GM23338 (cell line): ENCODE measurements at regions not wholly inside any gene's neighbourhood (a gene's known extent, or its start where the extent isn't known, plus 50 kb on each side); places are given as distances from the start of the nearest gene placed in this dataset.

Experiments
- ATAC-seq: fragments of 200-7000 bp; cut with Tn5 transposase; 3 replicates; pipeline ENCODE4 v1.9.1; 2020
- DNase-seq: peaks from one replicate; pipeline ENCODE4 v3.0.0-alpha.2; 2015; ENCODE audit warnings: low spot score
- H2AFZ ChIP-seq: fragments of 200-600 bp; sonication (generic); 2 replicates; pipeline ENCODE4 v1.8.0; 2016; ENCODE audit warnings: antibody characterized with exemption, mild to moderate bottlenecking, moderate library complexity
- H3F3A ChIP-seq: fragments of 200-600 bp; sonication (generic); replicated peaks from 2 replicates; pipeline ENCODE4 v1.8.0; 2017; ENCODE audit warnings: antibody characterized with exemption, mixed run types, low read depth
- H3K27ac ChIP-seq: fragments of 200-600 bp; sonication (generic); 2 replicates; pipeline ENCODE4 v1.6.1; 2016; ENCODE audit warnings: low read depth
- H3K27me3 ChIP-seq: fragments of 200-600 bp; sonication (generic); 2 replicates; pipeline ENCODE4 v1.8.0; 2016; ENCODE audit warnings: mild to moderate bottlenecking, mixed run types, moderate library complexity; ENCODE audit not compliant: insufficient read depth
- H3K36me3 ChIP-seq: fragments of 200-600 bp; sonication (generic); 2 replicates; pipeline ENCODE4 v1.8.0; 2016; ENCODE audit warnings: mild to moderate bottlenecking; ENCODE audit not compliant: insufficient read depth
- H3K4me1 ChIP-seq: fragments of 200-600 bp; sonication (generic); 2 replicates; pipeline ENCODE4 v1.8.0; 2016; ENCODE audit warnings: mild to moderate bottlenecking, moderate library complexity; ENCODE audit not compliant: insufficient read depth
- H3K4me2 ChIP-seq: fragments of 200-600 bp; sonication (generic); 2 replicates; pipeline ENCODE4 v1.7.1; 2017; ENCODE audit warnings: mixed run types
- H3K4me3 ChIP-seq: fragments of 200-600 bp; sonication (generic); 2 replicates; pipeline ENCODE4 v1.6.1; 2016; ENCODE audit warnings: mixed run types
- H3K79me2 ChIP-seq: fragments of 200-600 bp; sonication (generic); replicated peaks from 2 replicates; pipeline ENCODE4 v1.8.0; 2017; ENCODE audit warnings: mild to moderate bottlenecking; ENCODE audit not compliant: insufficient read depth
- H3K9me2 ChIP-seq: fragments of 200-600 bp; sonication (generic); 2 replicates; pipeline ENCODE4 v1.8.0; 2017; ENCODE audit not compliant: insufficient read depth
- H4K20me1 ChIP-seq: fragments of 200-600 bp; sonication (generic); replicated peaks from 2 replicates; pipeline ENCODE4 v1.8.0; 2017; ENCODE audit warnings: mild to moderate bottlenecking; ENCODE audit not compliant: insufficient read depth
- H3K27ac Mint-ChIP-seq: 2 replicates; pipeline ENCODE4 v1.8.0; 2020; ENCODE audit warnings: inconsistent platforms, mild to moderate bottlenecking, moderate library complexity, mixed read lengths
- H3K27me3 Mint-ChIP-seq: 3 replicates; pipeline ENCODE4 v1.8.0; 2022; ENCODE audit warnings: low read depth, mild to moderate bottlenecking, moderate library complexity, mixed read lengths, inconsistent platforms; ENCODE audit not compliant: insufficient read depth, poor library complexity
- H3K36me3 Mint-ChIP-seq: 3 replicates; pipeline ENCODE4 v1.8.0; 2021; ENCODE audit warnings: low read depth, mild to moderate bottlenecking, inconsistent platforms, moderate library complexity, mixed read lengths
- H3K4me1 Mint-ChIP-seq: 3 replicates; pipeline ENCODE4 v1.8.0; 2020; ENCODE audit warnings: mild to moderate bottlenecking, inconsistent platforms, mixed read lengths
- H3K4me3 Mint-ChIP-seq: 3 replicates; pipeline ENCODE4 v1.8.0; 2021; ENCODE audit warnings: moderate library complexity, mild to moderate bottlenecking, inconsistent platforms, mixed read lengths
- H3K9me3 Mint-ChIP-seq: 3 replicates; pipeline ENCODE4 v1.8.0; 2020; ENCODE audit warnings: moderate library complexity, mild to moderate bottlenecking, inconsistent platforms, mixed read lengths
- CTCF ChIP-seq, 2 experiments: fragments of 200-600 bp in 1 of 2; sonication (generic) in 1 of 2; conservative IDR thresholded peaks; 2 replicates each; pipeline versions ENCODE4 v1.5.1 to v1.6.1; 2016 to 2017; ENCODE audit warnings: antibody characterized with exemption in 2 of 2, low read depth in 2 of 2, mild to moderate bottlenecking in 2 of 2, moderate library complexity in 1 of 2
- ETS1 ChIP-seq: IDR thresholded peaks from 2 replicates; pipeline ENCODE4 v1.6.1; 2016; ENCODE audit warnings: antibody characterized with exemption
- EZH2 ChIP-seq: fragments of 200-600 bp; sonication (generic); IDR thresholded peaks from one replicate; pipeline ENCODE4 v1.8.0; 2017; ENCODE audit warnings: antibody characterized with exemption, mild to moderate bottlenecking, low read depth; ENCODE audit not compliant: unreplicated experiment
- JUNB ChIP-seq: IDR thresholded peaks from one replicate; pipeline ENCODE4 v1.6.1; 2016; ENCODE audit warnings: antibody characterized with exemption; ENCODE audit not compliant: unreplicated experiment
- NANOG ChIP-seq: IDR thresholded peaks from 2 replicates; pipeline ENCODE4 v1.6.1; 2016; ENCODE audit warnings: antibody characterized with exemption, borderline replicate concordance
- POLR2AphosphoS5 ChIP-seq: IDR thresholded peaks from 2 replicates; pipeline ENCODE4 v1.6.1; 2016; ENCODE audit warnings: antibody characterized with exemption, low read depth
- STAT1 ChIP-seq: IDR thresholded peaks from one replicate; pipeline ENCODE4 v1.6.1; 2016; ENCODE audit warnings: antibody characterized with exemption; ENCODE audit not compliant: unreplicated experiment
- ZNF331 ChIP-seq: fragments of 250-450 bp; sonication (Bioruptor Pico); IDR thresholded peaks from 2 replicates; pipeline ENCODE4 v1.5.0; 2020; ENCODE audit warnings: low read depth, mild to moderate bottlenecking, moderate library complexity
- ZNF462 ChIP-seq: fragments of 250-450 bp; sonication (Bioruptor Pico); IDR thresholded peaks from 2 replicates; pipeline ENCODE4 v1.5.0; 2020; ENCODE audit warnings: mild to moderate bottlenecking, moderate library complexity
- TF ChIP-seq, protein P1 (sequence below): IDR thresholded peaks from one replicate; pipeline ENCODE4 v1.6.1; 2018; ENCODE audit warnings: antibody characterized with exemption; ENCODE audit not compliant: unreplicated experiment

GRCh38 chr6:164039954-164040375, 625.4 kb downstream of the QKI start:
- Histone ChIP-seq H4K20me1 (no peaks in the 10 kb centered on the region), H3K27me3 (no peaks in the 10 kb centered on the region), H3K36me3 (no peaks in the 10 kb centered on the region), H3K4me3 (no peak overlapping the region), H3K4me2 (no peak overlapping the region), H3K4me1 (no peaks in the 10 kb centered on the region), H3K27ac (no peak overlapping the region), H2AFZ (0 out of 2 replicates have a peak overlapping the region, but pooled peaks have one; percentile 47), H3F3A (no peaks in the 10 kb centered on the region), H3K79me2 (no peaks in the 10 kb centered on the region), H3K9me2 (peaks cover 4% of the 10 kb centered on the region; the same call in 1 of the 2 replicates)
- H3K27ac Mint-ChIP-seq = no peak overlapping the region
- H3K4me3 Mint-ChIP-seq = no peak overlapping the region
- H3K36me3 Mint-ChIP-seq = peaks cover 10% of the 10 kb centered on the region
- H3K27me3 Mint-ChIP-seq = peaks cover 2% of the 10 kb centered on the region
- H3K4me1 Mint-ChIP-seq = peaks cover 3% of the 10 kb centered on the region; the same call in 2 of the 3 replicates
- ATAC-seq (no peak), DNase-seq (no peak)
- H3K9me3 Mint-ChIP-seq = peaks cover 14% of the 10 kb centered on the region; the same call in 2 of the 3 replicates
- TF ChIP-seq POLR2AphosphoS5 = no peak
- TF ChIP-seq STAT1 = no peak
- no peak for TF ChIP-seq NANOG
- TF ChIP-seq ETS1 = no peak
- no peak for TF ChIP-seq EZH2
- TF ChIP-seq CTCF (conservative IDR thresholded peaks at IDR 0.05; ENCODE audit: low read depth in 2 of 2) = no peak
- TF ChIP-seq, protein P1, sequence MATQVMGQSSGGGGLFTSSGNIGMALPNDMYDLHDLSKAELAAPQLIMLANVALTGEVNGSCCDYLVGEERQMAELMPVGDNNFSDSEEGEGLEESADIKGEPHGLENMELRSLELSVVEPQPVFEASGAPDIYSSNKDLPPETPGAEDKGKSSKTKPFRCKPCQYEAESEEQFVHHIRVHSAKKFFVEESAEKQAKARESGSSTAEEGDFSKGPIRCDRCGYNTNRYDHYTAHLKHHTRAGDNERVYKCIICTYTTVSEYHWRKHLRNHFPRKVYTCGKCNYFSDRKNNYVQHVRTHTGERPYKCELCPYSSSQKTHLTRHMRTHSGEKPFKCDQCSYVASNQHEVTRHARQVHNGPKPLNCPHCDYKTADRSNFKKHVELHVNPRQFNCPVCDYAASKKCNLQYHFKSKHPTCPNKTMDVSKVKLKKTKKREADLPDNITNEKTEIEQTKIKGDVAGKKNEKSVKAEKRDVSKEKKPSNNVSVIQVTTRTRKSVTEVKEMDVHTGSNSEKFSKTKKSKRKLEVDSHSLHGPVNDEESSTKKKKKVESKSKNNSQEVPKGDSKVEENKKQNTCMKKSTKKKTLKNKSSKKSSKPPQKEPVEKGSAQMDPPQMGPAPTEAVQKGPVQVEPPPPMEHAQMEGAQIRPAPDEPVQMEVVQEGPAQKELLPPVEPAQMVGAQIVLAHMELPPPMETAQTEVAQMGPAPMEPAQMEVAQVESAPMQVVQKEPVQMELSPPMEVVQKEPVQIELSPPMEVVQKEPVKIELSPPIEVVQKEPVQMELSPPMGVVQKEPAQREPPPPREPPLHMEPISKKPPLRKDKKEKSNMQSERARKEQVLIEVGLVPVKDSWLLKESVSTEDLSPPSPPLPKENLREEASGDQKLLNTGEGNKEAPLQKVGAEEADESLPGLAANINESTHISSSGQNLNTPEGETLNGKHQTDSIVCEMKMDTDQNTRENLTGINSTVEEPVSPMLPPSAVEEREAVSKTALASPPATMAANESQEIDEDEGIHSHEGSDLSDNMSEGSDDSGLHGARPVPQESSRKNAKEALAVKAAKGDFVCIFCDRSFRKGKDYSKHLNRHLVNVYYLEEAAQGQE = no peak
- TF ChIP-seq JUNB = no peak
- TF ChIP-seq ZNF462 = no peak
- TF ChIP-seq ZNF331 (CRISPR knock-in tag) = no peak
